Kidney (tissue), 13 donors: ENCODE measurements at regions not wholly inside any gene's neighbourhood (a gene's known extent, or its start where the extent isn't known, plus 50 kb on each side); places are given as distances from the start of the nearest gene placed in this dataset.

Experiments
- DNase-seq, 5 donors: peaks; one replicate each; pipeline ENCODE4 v3.0.0-alpha.2; 2013 to 2020
- FAIRE-seq: peaks from 2 replicates; lab custom pipeline; 2012; peaks lifted over from hg19 to GRCh38; lab: Jason Lieb, UNC
- H3K27ac ChIP-seq, 2 donors: one replicate each; pipeline ENCODE4 v1.7.0; 2013; ENCODE audit warnings: low read depth in 2 of 2, low read length in 2 of 2, inconsistent platforms in 1 of 2
- H3K27me3 ChIP-seq: one replicate; pipeline ENCODE4 v1.7.1; 2013; ENCODE audit warnings: low read length, inconsistent platforms; ENCODE audit not compliant: control insufficient read depth, insufficient read depth
- H3K36me3 ChIP-seq, 3 donors: one replicate each; pipeline versions ENCODE4 v1.7.0 to v1.7.1; 2013; ENCODE audit warnings: low read length in 3 of 3, control low read depth in 1 of 3, inconsistent platforms in 1 of 3; ENCODE audit not compliant: insufficient read depth in 3 of 3, control insufficient read depth in 2 of 3
- H3K4me1 ChIP-seq, 3 donors: one replicate each; pipeline versions ENCODE4 v1.7.0 to v1.7.1; 2013; ENCODE audit warnings: low read length in 3 of 3, inconsistent platforms in 1 of 3, low read depth in 1 of 3; ENCODE audit not compliant: control insufficient read depth in 2 of 3, insufficient read depth in 2 of 3
- H3K4me3 ChIP-seq, 3 donors: one replicate each; pipeline versions ENCODE4 v1.7.0 to v1.8.1; 2013; ENCODE audit warnings: low read length in 3 of 3, control low read depth in 1 of 3, inconsistent platforms in 1 of 3
- H3K9ac ChIP-seq, 3 donors: one replicate each; pipeline versions ENCODE4 v1.7.0 to v1.7.1; 2013; ENCODE audit warnings: low read length in 3 of 3, control low read depth in 1 of 3, inconsistent platforms in 1 of 3
- H3K9me3 ChIP-seq, 3 donors: one replicate each; pipeline versions ENCODE4 v1.7.0 to v1.7.1; 2013; ENCODE audit warnings: low read length in 3 of 3, control low read depth in 1 of 3, inconsistent platforms in 1 of 3; ENCODE audit not compliant: control insufficient read depth in 2 of 3, insufficient read depth in 1 of 3
- CTCF ChIP-seq: IDR thresholded peaks from 3 replicates; pipeline ENCODE4 v1.5.1; 2012; ENCODE audit warnings: mild to moderate bottlenecking, moderate library complexity, borderline replicate concordance; ENCODE audit not compliant: insufficient read depth; ENCODE audit errors: extremely low read depth
- intact Hi-C: fragments of 100-400 bp; cut with DNase I; formaldehyde crosslinking; loops from one replicate; pipeline ENCODE4 v1.11.1; 2022
- donor health status: control.
- donor health status: control.
- donor health status: control.
- donor health status: control.
- donor health status: control.
- donor health status: DM: yes; HTN: yes; CAD: no.
- donor health status: Normal renal cell carcinoma (clear cell type).

GRCh38 chr12:58405363-58405762, 464.0 kb downstream of the ATP23 start:
- DNase-seq (no peak), FAIRE-seq (no peak)
- TF ChIP-seq CTCF: no peak
- intact Hi-C loops: no loop called here
- Histone ChIP-seq H3K4me1 (no peaks in the 10 kb centered on the region), H3K9ac (no peak overlapping the region), H3K27ac (no peak overlapping the region), H3K36me3 (no peaks in the 10 kb centered on the region), H3K9me3 (peaks cover 0 to 2% (median 0%) of the 10 kb centered on the region in 3 donors), H3K4me3 (no peak overlapping the region), H3K27me3 (no peaks in the 10 kb centered on the region)

DNA sequence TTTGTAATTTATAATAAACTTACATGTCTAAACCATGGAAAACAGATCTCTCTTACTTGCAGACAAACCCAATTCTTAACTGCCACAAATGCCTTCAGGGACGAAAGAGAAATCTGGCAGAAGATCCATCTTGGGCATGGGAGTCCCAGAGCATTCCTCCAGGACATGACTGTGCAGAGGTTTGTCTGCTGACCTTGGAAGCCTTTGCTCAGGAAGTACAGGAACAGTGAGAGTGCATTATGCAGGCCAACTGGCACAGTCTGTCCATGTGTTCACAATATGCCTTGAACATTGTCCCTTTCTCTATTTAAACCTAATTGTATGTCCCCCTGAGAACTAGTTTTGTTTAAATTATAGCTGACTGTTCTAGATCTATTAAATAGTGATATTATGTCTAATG, 467.1 kb downstream of the ATP23 start:
- H3K9ac ChIP-seq: no peak overlapping the region
- intact Hi-C loops: no loop called here
- no peak overlapping the region for H3K4me3 ChIP-seq
- FAIRE-seq: no peak
- no peak for TF ChIP-seq CTCF
- H3K9me3 ChIP-seq: no peaks in the 10 kb centered on the region
- no peak overlapping the region for H3K27ac ChIP-seq
- H3K36me3 ChIP-seq: no peaks in the 10 kb centered on the region
- no peaks in the 10 kb centered on the region for H3K27me3 ChIP-seq
- DNase-seq: no peak
- H3K4me1 ChIP-seq: no peaks in the 10 kb centered on the region

GRCh38 chr12:58412461-58413060, 471.2 kb downstream of the ATP23 start:
- H3K4me1 ChIP-seq: no peaks in the 10 kb centered on the region
- no peak overlapping the region for H3K27ac ChIP-seq
- no peaks in the 10 kb centered on the region for H3K9me3 ChIP-seq
- H3K27me3 ChIP-seq: no peaks in the 10 kb centered on the region
- FAIRE-seq: no peak
- H3K36me3 ChIP-seq: no peaks in the 10 kb centered on the region
- no peak for DNase-seq
- intact Hi-C loops: no loop called here
- H3K4me3 ChIP-seq: no peak overlapping the region
- no peak for TF ChIP-seq CTCF
- H3K9ac ChIP-seq: no peak overlapping the region

- DNase-seq (peak in 2 of 5 donors; percentile 14 to 21), FAIRE-seq (no peak)
- H3K9ac ChIP-seq: no peak overlapping the region
Measured at GRCh38 chr12:58413794-58414193, 472.4 kb downstream of the ATP23 start.

More at GRCh38 chr12:58413794-58414193, 472.4 kb downstream of the ATP23 start:
- Histone ChIP-seq H3K27ac (no peak overlapping the region), H3K9me3 (no peaks in the 10 kb centered on the region), H3K36me3 (no peaks in the 10 kb centered on the region), H3K27me3 (no peaks in the 10 kb centered on the region), H3K4me3 (no peak overlapping the region), H3K4me1 (no peaks in the 10 kb centered on the region)
- intact Hi-C loops: no loop called here
- no peak for TF ChIP-seq CTCF
